Neutrophil (primary cell): ENCODE measurements at regions not wholly inside any gene's neighbourhood (a gene's known extent, or its start where the extent isn't known, plus 50 kb on each side); places are given as distances from the start of the nearest gene placed in this dataset.

Experiments
- H3K27ac ChIP-seq: fragments of 200-600 bp; sonication (generic); 2 replicates; pipeline ENCODE4 v1.5.1; 2016; ENCODE audit warnings: mild to moderate bottlenecking, moderate library complexity
- H3K27me3 ChIP-seq: fragments of 200-600 bp; sonication (generic); 2 replicates; pipeline ENCODE4 v1.6.0; 2016; ENCODE audit warnings: mild to moderate bottlenecking
- H3K36me3 ChIP-seq: fragments of 200-600 bp; sonication (generic); 2 replicates; pipeline ENCODE4 v1.5.1; 2017
- H3K4me1 ChIP-seq, 2 experiments: fragments of 200-600 bp in 1 of 2; sonication (generic) in 1 of 2; 1 replicate in 1 of 2; 2 replicates in 1 of 2; pipeline versions ENCODE4 v1.5.1 to v1.6.1; 2013 to 2016; ENCODE audit warnings: low read depth in 1 of 2, low read length in 1 of 2, mild to moderate bottlenecking in 1 of 2, moderate library complexity in 1 of 2; ENCODE audit not compliant: control insufficient read depth in 1 of 2, insufficient read depth in 1 of 2
- H3K4me3 ChIP-seq, 2 experiments: fragments of 200-600 bp in 1 of 2; sonication (generic) in 1 of 2; 1 replicate in 1 of 2; 2 replicates in 1 of 2; pipeline ENCODE4 v1.5.1; 2013 to 2016; ENCODE audit warnings: low read depth in 1 of 2, low read length in 1 of 2, mild to moderate bottlenecking in 1 of 2, moderate library complexity in 1 of 2
- H3K9me3 ChIP-seq: fragments of 200-600 bp; sonication (generic); 2 replicates; pipeline ENCODE4 v1.5.1; 2016
- CTCF ChIP-seq: fragments of 200-600 bp; sonication (generic); IDR thresholded peaks from 2 replicates; pipeline ENCODE4 v1.5.1; 2016; ENCODE audit warnings: antibody characterized with exemption

GRCh38 chr12:84247931-84248330 lies 664.7 kb downstream of the SLC6A15 start:
- H3K27me3 ChIP-seq = no peaks in the 10 kb centered on the region
- no peaks in the 10 kb centered on the region for H3K9me3 ChIP-seq
- no peak for TF ChIP-seq CTCF
- H3K4me1 ChIP-seq = no peaks in the 10 kb centered on the region
- no peaks in the 10 kb centered on the region for H3K36me3 ChIP-seq
- H3K4me3 ChIP-seq = no peak overlapping the region
- no peak overlapping the region for H3K27ac ChIP-seq

- H3K27me3 ChIP-seq = no peaks in the 10 kb centered on the region
- H3K4me3 ChIP-seq = no peak overlapping the region
- no peak for TF ChIP-seq CTCF
- no peak overlapping the region for H3K27ac ChIP-seq
- H3K4me1 ChIP-seq = no peaks in the 10 kb centered on the region
- H3K36me3 ChIP-seq = no peaks in the 10 kb centered on the region
- H3K9me3 ChIP-seq = no peaks in the 10 kb centered on the region
Measured at GRCh38 chr12:84243686-84244085, 668.9 kb downstream of the SLC6A15 start.

- H3K4me3 ChIP-seq = no peak overlapping the region
- no peak overlapping the region for H3K27ac ChIP-seq
- TF ChIP-seq CTCF = no peak
- H3K4me1 ChIP-seq = no peaks in the 10 kb centered on the region
- no peaks in the 10 kb centered on the region for H3K27me3 ChIP-seq
- no peaks in the 10 kb centered on the region for H3K9me3 ChIP-seq
- H3K36me3 ChIP-seq = no peaks in the 10 kb centered on the region
Measured at GRCh38 chr12:84222841-84223240, 689.8 kb downstream of the SLC6A15 start.

- TF ChIP-seq CTCF = no peak
Measured at GRCh38 chr12:84218406-84218805, 694.2 kb downstream of the SLC6A15 start.

GRCh38 chr12:84201976-84202375 lies 710.6 kb downstream of the SLC6A15 start:
- Histone ChIP-seq H3K36me3 (no peaks in the 10 kb centered on the region), H3K4me3 (no peak overlapping the region), H3K27ac (no peak overlapping the region), H3K27me3 (no peaks in the 10 kb centered on the region), H3K9me3 (no peaks in the 10 kb centered on the region), H3K4me1 (no peaks in the 10 kb centered on the region)
- TF ChIP-seq CTCF = no peak

More at GRCh38 chr12:84218406-84218805, 694.2 kb downstream of the SLC6A15 start:
- Histone ChIP-seq H3K4me3 (no peak overlapping the region), H3K27me3 (no peaks in the 10 kb centered on the region), H3K36me3 (no peaks in the 10 kb centered on the region), H3K27ac (no peak overlapping the region), H3K9me3 (no peaks in the 10 kb centered on the region), H3K4me1 (no peaks in the 10 kb centered on the region)
